ENCODE measurements at regions not wholly inside any gene's neighbourhood (a gene's known extent, or its start where the extent isn't known, plus 50 kb on each side); places are given as distances from the start of the nearest gene placed in this dataset.

- no peak for TF ChIP-seq CHD2 (IDR thresholded peaks at IDR 0.05; ENCODE audit: low read length)
Observed at GRCh38 chr6:12364621-12365020, 74.5 kb downstream of the EDN1 start (continued).

DNA sequence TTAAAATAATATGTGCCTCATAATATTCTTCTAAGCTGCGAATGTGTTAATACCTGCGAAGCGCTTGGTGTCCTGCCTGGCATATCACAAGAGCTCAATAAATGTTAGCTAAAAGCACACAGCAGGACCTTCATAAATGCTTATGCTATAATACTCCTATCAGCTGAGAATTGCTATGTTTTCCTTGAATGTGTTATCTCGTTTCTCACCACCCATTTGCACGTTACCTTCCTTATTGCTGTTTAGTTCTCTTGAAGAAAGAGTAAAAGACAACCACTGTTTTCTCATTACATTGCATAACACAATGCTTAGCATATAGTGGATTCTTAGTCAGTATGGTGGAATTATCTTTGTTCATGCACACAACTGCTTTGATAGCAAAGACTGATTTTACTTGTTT, 76.6 kb downstream of the EDN1 start:
- Histone ChIP-seq H4K5ac (ENCODE audit: insufficient read length, low read depth, low read length) (no peak overlapping the region), H3K4me2 (ENCODE audit: insufficient read depth in 1 of 2, low read depth in 2 of 2, low read length in 2 of 2) (no peak overlapping the region), H4K8ac (ENCODE audit: extremely low read depth, insufficient read depth, low read length) (no peak overlapping the region), H3K23ac (ENCODE audit: insufficient read length) (no peak overlapping the region), H3K79me2 (ENCODE audit: control insufficient read depth in 1 of 2, insufficient read depth in 2 of 2, low read length in 2 of 2) (no peaks in the 10 kb centered on the region), H3K4ac (replicated peaks; ENCODE audit: insufficient read length, low read depth, low read length) (no peak overlapping the region), H3K14ac (ENCODE audit: insufficient read length) (no peak overlapping the region), H3K79me1 (ENCODE audit: low read depth, low read length) (no peaks in the 10 kb centered on the region), H4K20me1 (replicated peaks in 1 of 2; ENCODE audit: control insufficient read depth in 1 of 2, insufficient read depth in 2 of 2, low read length in 2 of 2) (no peaks in the 10 kb centered on the region), H3K18ac (ENCODE audit: extremely low read depth, low read length) (no peak overlapping the region), H4K91ac (replicated peaks; ENCODE audit: insufficient read length, low read length) (no peak overlapping the region), H2BK15ac (ENCODE audit: low read length) (no peak overlapping the region), H3K9me3 (ENCODE audit: insufficient read depth in 2 of 2, low read depth in 1 of 2, low read length in 1 of 2) (no peaks in the 10 kb centered on the region), H3K56ac (replicated peaks; ENCODE audit: insufficient read length, low read depth, low read length) (no peak overlapping the region), H2AK5ac (ENCODE audit: low read depth, low read length) (no peak overlapping the region), H2BK12ac (ENCODE audit: low read depth, low read length) (no peak overlapping the region), H3K4me3 (ENCODE audit: extremely low read depth in 1 of 4, insufficient read depth in 2 of 4, low read depth in 3 of 4, low read length in 4 of 4) (no peak overlapping the region), H2AFZ (ENCODE audit: low read length) (no peak overlapping the region), H2BK5ac (ENCODE audit: low read depth, low read length) (no peak overlapping the region), H3K9ac (replicated peaks in 1 of 4; ENCODE audit: extremely low read depth in 1 of 4, low read depth in 3 of 4, low read length in 3 of 4) (no peak overlapping the region), H3K36me3 (ENCODE audit: control insufficient read depth in 2 of 4, insufficient read depth in 4 of 4, low read length in 3 of 4) (no peaks in the 10 kb centered on the region), H2BK120ac (replicated peaks; ENCODE audit: low read depth, low read length) (no peak overlapping the region), H3K23me2 (ENCODE audit: low read depth, low read length) (no peaks in the 10 kb centered on the region), H2BK20ac (ENCODE audit: low read length) (no peak overlapping the region), H3K27ac (ENCODE audit: low read depth, low read length) (no peak overlapping the region), H3K4me1 (replicated peaks in 1 of 4; ENCODE audit: control insufficient read depth in 3 of 4, insufficient read depth in 4 of 4, low read length in 3 of 4) (peaks cover 0 to 10% (median under 1%) of the 10 kb centered on the region in 4 experiments; a peak in 4 of 7 replicates), H3K27me3 (replicated peaks in 1 of 4; ENCODE audit: control insufficient read depth in 3 of 4, extremely low read depth in 1 of 4, insufficient read depth in 3 of 4, low read length in 3 of 4) (no peaks in the 10 kb centered on the region)
- ChIA-PET POLR2A (ENCODE audit: partially characterized antibody) (no interaction called here), CTCF (ENCODE audit: partially characterized antibody) (interaction anchor here (2.0 kb wide), 1 partner anchor 138 kb away, joined by 5 read pairs; no protein-coding TSS in a partner anchor)
- DNase-seq (ENCODE audit: low read depth in 1 of 2, low spot score in 2 of 2) (no peak), FAIRE-seq (no peak)
- 91% methylated on average over 5 of the region's 5 CpGs; no CpG with 5 or more reads in 1 of the 2 experiments for WGBS, 2 experiments (ENCODE audit: extremely low coverage in 1 of 2, insufficient coverage in 1 of 2, insufficient read length in 1 of 2, insufficient replicate concordance in 2 of 2, low coverage in 1 of 2, low lambda C conversion rate in 2 of 2, missing lambda C conversion rate in 1 of 2)
- TF ChIP-seq SIN3A (conservative IDR thresholded peaks at IDR 0.05 in 1 of 2, IDR thresholded peaks at IDR 0.05 in 1 of 2; ENCODE audit: low read depth in 1 of 2, low read length in 2 of 2) (no peak), NRF1 (IDR thresholded peaks at IDR 0.05; ENCODE audit: low read depth, low read length) (no peak), GTF2F1 (IDR thresholded peaks at IDR 0.05; ENCODE audit: borderline replicate concordance, low read depth, low read length) (no peak), USF2 (IDR thresholded peaks at IDR 0.05; ENCODE audit: low read length) (no peak), CEBPB (IDR thresholded peaks at IDR 0.05; ENCODE audit: low read depth, low read length) (no peak), KDM4A (IDR thresholded peaks at IDR 0.05; ENCODE audit: low read depth, low read length, severe bottlenecking) (no peak), CBX8 (IDR thresholded peaks at IDR 0.05; ENCODE audit: borderline replicate concordance, low read depth, low read length) (no peak), RXRA (IDR thresholded peaks at IDR 0.05; ENCODE audit: insufficient read depth, low read depth, low read length) (no peak), RFX5 (IDR thresholded peaks at IDR 0.05; ENCODE audit: borderline replicate concordance, low read depth, low read length) (no peak), BACH1 (IDR thresholded peaks at IDR 0.05; ENCODE audit: low read length) (no peak), CREB1 (IDR thresholded peaks at IDR 0.05) (no peak), SUZ12 (IDR thresholded peaks at IDR 0.05; ENCODE audit: low read length) (no peak)

All from H1 (cell line).